CD4-positive, alpha-beta T cell treated with Interferon alpha-2 for 1 hour (primary cell): ENCODE measurements at regions not wholly inside any gene's neighbourhood (a gene's known extent, or its start where the extent isn't known, plus 50 kb on each side); places are given as distances from the start of the nearest gene placed in this dataset.

Source experiments
- DNase-seq, 2 donors: peaks; one replicate each; pipeline ENCODE4 v3.0.0-alpha.2; 2020 to 2022

DNA sequence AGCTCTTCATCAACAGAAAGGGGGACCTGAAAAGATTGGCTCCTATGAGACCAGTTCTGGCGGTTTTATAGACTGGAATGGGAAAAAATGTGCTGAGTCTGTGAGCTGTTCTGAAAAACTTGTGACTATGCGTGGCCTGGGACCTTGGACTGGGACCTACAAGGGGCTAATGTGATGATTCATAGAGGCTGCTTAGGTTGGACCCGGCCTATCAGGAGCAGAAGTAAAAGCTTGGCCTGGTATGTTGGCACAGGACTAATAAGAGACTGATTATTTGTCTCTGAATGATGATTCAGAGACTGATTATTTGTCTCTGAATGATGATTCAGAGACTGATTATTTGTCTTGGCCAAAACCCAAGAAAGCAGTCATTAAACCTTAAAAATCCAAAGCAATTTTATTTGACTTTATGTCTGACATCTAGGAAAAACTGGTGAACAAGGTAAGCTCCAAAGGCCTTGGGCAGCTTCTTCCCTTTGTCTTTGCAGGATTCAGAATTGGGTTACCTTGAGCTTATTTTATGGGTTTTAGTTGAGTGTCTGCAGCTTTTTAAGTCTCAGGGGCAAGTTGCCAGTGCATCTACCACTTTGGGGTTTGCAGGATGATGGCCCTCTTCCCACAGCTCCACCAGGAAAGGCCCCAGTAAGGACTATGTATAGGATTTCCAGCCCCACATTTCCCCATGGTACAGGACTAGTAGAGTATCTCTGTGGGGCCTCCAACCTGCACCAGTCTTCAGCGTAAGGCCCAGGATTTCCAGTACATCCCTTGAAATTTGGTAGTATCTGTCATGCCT lies 390.3 kb downstream of the KDM5D start:
- DNase-seq, result no peak

DNA sequence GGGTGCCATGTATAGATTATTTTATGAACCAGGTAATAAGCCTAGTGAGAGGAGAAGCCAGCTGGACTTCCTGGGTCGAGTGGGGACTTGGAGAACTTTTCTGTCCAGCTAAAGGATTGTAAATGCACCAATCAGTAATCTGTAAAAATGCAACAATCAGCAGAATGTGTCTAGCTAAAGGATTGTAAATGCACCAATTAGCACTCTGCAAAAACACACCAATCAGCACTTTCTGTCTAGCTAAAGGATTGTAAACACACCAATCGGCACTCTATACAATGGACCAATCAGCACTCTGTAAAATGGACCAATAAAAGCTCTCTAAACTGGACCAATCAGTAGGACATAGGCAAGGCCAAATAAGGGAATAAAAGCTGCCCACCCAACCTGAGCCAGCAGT lies 392.9 kb downstream of the KDM5D start:
- DNase-seq, result no peak

DNA sequence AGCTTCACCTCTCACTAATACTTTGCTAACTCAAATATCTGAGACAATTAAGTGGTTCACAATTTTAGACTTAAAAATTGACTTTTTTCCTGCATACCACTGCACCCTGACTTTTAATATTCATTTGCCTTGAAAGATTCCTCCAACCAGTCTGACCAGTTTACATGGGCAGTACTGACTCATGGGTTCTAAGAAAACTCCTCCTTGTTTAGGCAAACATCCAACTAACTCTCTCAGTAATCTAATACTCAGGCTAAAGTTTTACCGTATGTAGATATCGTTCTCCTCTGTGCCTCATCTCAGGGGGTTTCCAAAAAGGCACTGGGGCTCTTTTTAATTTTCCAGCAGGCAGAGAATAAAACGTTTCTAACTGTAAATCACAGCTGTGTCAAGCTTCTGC lies 422.8 kb downstream of the KDM5D start:
- DNase-seq, result no peak

DNA sequence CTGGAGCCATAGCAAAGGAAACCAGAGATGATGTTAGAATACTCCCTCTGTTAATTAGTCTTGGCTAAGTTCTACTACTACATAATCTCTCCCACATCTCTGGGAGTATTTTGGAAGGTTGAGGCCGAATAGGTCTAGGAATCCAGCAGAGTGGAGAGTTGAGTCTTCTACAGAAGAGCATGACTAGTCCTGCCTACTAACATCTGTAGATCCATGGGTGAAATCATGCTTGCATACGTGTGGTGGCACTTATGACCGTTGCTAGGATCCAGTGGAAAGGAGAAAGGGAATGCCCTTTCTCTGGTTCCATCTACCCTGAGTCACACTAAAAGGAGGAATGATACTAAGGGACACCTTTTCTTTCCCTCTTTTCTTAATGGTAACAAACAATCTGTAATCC lies 425.4 kb downstream of the KDM5D start:
- DNase-seq, result no peak

DNA sequence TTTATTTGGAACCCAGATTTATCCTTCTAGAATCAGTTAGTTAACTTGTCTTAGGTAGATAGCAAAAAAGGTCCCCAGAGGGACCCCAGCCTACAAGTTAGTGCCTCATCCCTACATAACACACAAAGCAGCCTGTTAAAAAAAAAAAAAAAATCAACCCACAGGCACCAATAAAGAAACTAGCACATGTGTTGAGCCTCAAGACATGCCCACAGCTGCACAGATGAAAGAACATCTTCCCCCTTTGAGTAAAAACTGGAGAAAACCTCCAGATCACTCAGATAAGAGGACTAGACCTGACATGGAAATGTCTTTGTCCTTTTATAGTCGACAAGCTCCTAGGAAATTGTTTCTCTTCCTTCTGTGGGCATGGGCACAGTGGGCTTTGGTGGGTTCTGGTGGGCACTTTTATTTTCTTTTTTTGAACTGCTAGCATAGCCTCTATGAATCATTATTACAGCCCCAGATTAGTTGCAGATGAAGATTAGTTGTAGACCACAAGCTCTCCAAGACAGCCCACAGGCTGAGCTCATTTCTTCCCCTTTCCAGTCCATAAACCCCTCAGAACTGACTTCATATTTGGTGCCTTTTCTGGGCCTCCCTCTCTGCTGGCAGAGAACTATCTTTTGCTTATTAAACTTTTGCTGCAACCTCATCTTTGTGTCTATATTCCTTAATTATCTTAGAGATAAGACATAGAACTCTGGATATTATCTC lies 427.1 kb downstream of the KDM5D start:
- DNase-seq, result no peak

DNA sequence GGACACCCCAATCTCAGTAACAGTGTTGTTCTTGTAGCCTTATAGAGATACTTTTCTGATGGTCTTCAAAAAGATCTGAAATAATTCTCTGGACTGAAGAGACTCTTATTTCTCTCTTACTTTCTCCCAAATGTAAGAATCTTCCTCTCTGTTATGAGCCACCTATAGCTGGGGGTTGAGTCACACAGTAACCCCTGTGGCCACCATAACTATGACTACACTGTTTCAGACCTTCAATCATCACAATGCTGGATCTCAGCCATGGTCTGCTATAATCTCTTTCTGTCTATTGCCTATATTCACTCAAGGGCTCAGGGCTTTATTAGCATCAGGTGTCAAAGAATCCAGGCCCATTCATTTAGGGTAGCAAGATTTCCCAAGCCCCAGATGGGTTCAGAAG lies 436.9 kb downstream of the KDM5D start:
- no peak for DNase-seq

DNA sequence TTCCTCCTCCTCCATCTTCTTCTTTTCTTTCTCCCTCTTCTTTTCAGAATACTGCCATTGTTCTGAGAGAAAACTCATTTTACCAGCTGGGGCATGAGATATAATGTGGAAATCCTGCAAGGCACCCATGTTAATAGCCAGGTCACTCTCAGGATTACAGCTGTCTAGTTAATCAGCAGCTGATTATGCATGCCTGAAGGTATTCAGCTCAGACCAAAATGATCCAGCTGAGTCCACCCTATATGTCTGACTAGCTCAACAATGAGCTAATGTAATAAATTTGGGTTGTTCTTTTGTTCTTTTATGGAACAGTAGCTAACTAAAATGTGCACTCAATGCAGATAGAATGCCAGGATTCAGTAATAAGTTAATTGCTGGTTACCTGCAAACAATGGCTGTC lies 441.4 kb downstream of the KDM5D start:
- no peak for DNase-seq

DNA sequence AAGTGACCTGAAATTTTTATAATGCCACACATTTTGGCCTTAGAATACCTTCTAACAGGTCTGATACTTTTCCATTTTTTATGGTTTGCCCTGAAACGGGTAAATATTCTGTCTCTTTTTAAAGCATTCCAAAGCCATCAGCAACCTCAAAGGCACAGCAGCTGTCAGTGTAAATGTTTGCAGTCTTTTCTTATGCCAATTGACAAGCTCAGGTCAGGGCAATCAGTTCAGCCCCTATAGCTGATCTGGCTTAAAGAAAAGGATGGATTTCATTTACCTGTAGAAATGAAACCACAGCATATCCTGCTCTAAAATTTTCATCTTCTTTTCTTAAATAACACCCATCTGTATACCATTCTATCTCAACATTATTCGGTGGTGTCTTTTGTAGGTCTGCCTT lies 453.6 kb downstream of the KDM5D start:
- DNase-seq, result no peak

DNA sequence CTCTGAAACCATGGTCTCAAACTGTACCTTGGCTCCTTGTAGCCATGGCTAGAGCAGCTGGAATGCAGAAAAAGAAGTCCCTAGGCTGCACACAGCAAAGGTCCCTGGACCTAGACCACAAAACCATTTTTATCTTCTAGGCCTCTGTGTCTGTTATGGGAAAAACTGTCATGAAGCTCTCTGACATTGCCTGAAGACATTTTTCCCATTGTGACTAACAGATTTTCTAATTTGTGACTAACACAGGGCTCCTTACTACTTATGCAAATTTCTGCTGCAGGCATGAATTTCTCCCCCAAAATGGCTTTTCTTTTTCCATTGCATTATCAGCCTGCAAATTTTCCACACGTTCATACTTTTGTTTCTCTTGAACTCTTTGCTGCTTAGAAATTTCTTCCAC lies 470.4 kb downstream of the KDM5D start:
- no peak for DNase-seq

DNA sequence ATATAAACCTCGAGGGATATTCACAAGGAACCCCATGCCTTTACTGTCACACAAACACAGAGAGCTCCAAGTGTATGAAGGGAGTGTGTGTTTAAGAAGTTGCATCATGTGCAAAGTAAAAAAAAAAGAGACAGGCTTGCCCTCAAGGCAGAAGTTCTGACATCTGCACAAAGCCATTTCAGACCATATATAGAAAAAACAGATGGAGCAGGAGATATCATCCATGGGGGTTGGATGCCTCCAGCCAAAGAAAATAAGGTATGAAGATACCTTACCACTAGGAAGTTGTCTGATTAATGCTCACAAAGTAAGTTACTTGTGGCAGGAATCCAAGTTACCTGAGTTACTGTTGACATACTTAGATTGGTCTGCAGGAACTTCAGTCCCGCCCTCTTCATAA lies 476.2 kb downstream of the KDM5D start:
- no peak for DNase-seq

DNA sequence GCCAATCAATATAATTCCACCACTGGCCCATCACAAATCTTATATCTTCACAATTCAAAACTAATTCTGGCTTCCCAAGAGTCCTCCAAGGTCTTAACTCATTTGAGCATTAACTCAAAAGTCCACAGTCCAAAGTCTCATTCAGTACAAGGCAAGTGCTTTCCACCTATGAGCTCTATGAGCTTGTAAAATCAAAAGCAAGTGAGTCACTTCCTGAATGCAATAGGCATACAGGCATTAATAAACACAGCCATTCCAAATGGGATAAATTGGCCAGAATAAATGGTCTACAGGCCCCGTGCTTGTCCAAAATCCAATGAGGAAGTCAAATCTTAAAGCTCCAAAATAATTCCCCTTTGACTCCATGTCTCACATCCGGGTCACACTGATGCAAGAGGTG lies 479.1 kb downstream of the KDM5D start:
- no peak for DNase-seq

DNA sequence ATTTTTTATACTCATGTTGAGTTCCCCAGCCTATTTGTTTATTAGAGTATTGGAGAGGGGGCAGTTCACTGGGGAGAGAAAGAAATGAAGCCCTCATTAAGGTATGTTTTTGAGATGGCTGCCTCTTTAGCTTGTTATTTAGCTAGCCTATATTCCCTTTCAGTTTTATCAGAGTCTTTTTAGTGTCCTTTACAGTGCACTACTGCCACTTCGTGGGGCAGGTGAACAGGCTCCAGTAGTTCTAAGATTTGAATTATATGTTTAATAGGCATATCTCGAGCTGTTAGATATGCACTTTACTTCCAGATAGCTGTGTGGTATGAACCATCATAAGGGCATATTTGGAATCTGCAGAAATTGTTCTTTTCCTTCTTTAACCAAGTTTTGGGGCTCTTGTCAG lies 482.2 kb downstream of the KDM5D start:
- DNase-seq, result peak in 1 of 2 donors; percentile 4

DNA sequence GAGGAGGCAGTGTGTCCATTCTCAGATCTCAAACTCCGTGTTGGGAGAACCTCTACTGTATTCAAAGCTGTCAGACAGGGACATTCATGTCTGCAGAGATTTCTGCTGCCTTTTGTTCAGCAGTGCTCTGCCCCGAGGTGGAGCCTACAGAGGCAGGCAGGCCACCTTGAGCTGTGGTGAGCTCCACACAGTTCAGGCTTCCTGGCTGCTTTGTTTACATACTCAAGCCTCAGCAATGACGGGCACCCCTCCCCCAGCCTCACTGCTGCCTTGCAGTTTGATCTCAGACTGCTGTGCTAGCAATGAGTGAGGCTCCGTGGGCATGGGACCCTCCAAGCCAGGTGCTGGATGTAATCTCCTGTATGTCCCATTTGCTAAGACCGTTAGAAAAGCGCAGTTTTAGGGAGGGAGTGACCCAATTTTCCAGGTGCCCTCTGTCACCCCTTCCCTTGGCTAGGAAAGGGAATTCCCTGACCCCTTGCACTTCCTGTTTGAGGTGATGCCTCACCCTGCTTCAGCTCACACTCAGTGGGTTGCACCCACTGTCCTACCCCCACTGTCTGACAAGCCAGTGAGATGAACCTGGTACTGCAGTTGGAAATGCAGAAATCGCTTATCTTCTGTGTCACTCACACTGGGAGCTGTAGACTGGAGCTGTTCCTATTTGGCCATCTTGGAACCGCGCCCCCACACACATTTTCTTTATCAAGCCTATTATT lies 458.9 kb upstream of the HSFY2 start:
- DNase-seq, result peak in 1 of 2 donors; percentile 32

DNA sequence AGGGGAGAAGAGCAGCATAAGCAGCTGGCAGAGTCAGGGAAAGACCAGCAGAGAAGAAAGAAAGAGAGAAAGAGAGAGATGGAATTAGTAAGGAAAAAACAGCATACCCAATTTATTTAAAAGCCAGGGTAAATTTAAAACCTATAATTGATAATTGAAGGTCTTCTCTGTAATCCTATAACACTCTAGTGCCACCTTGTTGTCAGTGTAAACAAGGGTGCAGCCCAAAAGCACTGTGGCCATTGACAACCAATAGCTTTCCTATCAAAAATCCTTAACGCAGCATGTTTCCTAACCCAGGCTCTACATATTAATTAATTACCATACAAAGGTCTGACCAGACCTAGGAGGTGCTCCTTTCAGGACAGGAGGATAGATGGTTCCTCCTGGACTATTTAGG lies 447.2 kb upstream of the HSFY2 start:
- DNase-seq, result no peak

DNA sequence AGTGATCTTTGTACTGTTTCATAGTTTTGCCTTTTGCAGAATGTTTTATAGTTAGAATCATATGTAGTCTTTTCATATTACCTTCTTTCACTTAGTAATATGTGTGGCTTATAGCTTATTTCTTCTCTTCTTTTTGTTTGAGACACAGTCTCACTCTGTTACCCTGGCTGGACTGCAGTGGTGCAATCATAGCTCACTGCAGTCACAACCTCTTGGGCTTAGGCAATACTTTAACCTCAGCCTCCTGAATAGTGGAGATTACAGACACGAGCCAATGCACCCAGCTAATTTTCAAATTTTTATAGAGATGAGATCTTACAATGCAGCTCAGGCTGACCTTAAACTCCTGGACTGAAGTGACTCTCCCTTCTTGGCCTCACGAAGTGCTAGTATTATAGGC lies 435.4 kb upstream of the HSFY2 start:
- DNase-seq, result no peak

DNA sequence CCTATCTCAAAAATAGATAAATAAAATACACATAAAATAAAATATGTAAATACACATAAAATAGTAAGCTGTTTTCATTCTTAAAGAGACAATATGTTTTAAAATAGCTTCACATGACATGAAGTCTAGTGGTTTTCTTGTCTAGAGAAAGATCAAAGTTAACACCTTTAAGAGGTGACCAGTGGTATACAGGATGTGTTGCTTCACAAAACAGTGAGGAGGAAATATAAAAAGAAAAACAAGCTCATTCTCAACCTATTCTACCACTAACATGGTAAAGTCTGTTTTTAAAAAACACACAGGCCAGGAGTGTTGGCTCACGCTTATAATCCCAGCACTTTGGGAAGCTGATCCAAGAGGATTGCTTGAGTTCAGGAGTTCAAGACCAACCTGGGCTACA lies 433.5 kb upstream of the HSFY2 start:
- DNase-seq, result no peak

DNA sequence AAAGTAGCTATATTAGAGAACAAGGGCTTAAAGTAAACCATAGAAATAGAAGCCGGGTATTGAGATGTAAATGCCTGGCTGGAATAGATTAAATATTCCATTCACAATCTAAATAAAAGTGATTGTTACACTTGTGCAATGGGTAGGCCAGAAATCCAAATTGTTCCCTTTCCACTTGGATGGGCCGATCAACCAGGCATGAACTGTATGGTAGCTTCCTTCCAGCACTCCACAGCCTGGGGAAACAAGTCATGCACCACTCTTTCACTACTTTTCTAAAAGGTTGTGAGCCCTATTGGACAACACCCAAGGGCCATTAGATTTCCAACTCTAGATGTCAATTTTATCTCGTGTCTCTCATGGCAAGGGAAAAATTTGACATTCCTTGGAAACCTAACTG lies 407.3 kb upstream of the HSFY2 start:
- DNase-seq, result no peak

DNA sequence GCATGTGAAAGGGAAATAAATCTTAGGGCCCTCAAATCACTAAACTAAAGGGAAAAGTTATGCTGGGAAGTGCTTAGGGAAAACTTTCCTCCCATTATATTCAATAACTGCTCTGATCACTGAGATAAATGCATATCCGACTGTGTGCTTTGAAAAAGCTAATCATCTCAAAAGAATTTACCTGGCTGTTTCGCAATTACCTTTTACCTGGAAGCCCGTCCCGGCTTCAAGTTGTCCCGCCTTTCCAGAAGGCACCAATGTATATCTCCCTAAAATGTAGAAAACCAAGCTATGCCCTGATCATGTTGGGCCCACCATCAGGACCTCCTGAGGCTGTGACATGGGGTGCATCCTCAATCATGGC lies 394.6 kb upstream of the HSFY2 start:
- DNase-seq, result no peak

DNA sequence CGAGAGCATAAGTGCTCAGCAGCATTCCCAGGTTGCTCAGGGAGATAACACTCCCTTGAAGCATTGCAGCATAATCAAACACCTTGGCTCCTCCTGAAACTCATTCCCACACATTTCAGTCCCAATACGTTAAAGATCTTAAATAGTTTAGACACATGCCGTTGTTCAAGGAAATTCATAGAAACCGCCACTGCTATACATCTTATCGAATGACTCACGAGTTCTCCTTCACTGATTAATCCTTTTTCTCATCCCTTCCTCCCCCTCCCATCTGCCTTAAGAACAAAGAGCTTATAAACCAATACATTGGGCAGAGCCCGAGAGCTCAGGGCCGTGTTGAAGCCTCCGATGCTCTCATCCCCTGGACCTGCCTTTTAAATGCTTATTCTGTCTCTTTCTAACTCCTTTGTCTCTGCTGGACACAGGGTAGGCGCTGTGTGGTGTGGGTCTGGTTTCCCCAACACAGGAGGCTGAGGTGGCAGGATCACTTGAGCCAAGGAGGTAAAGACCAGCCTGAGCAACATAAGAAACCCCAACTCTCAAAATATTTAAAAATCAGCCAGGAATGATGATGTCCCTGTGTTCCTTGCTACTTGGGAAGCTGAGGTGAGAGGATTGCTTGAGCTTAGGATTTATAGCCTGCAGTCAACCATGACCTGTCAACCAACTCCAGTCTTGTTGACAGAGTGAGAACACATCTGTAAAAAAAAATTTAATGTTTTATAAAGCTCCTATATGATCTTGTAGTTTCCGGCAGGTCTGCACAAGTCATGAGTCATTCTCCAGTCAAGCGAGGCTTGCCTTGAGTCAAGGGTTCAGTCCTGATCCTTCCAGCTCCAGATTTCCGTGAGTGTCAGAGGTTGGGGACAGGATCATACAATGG lies 394.0 kb upstream of the HSFY2 start:
- DNase-seq, result no peak

DNA sequence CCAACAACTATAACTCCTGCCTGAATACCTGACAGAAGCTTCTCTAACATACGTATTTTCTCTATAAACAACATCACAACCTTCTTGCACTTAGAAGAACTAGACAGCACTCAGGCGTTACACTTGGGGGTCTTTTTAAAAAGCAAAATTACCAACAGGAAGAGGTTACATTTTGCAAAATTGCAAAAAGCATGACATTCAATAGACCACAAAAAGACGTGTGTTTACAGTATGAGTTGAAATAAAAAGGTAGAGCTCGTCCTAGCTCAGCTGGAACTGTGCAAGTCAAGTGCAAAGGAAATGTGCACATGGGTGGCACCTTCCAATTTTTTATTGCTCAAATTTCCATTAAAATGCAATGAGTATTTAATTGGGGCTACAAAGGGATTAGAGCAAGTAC lies 375.2 kb upstream of the HSFY2 start:
- no peak for DNase-seq

DNA sequence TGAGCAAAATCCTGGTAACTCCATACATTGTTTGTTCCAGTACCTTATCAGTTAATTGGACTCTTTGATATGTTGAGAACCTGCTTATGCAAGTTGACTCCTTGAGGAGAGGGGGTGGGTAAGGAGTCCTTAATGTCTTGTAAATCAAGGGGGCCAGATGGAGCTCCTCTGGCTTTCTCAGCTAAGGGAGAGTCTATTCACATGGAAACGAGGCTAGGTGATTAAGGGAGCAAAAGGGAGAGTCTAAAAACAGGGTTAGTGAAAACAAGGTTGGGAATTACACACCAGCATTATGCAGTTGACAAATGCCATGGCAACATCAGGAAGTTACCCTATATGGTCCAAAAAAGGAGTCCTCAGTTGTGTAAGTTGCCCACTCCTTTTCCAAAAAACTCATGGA lies 372.8 kb upstream of the HSFY2 start:
- no peak for DNase-seq

DNA sequence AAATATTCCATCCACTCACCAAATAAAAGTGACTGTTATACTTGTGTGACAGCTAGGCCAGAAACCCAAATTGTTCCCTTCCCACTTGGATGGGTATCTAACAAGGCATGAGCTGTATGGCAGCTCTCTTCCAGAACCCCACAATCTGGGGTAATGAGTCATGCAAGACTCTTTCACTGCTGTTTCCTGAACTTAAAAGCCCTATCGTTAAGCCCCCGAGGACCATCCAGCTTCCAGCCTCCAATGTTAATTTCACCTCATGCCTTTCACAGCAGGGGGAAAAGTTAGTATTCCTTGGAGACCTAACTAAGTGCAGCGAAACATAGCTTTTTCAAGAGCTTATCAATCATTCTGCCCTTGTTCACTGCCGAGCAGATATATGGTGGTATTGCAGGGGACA lies 368.6 kb upstream of the HSFY2 start:
- no peak for DNase-seq

DNA sequence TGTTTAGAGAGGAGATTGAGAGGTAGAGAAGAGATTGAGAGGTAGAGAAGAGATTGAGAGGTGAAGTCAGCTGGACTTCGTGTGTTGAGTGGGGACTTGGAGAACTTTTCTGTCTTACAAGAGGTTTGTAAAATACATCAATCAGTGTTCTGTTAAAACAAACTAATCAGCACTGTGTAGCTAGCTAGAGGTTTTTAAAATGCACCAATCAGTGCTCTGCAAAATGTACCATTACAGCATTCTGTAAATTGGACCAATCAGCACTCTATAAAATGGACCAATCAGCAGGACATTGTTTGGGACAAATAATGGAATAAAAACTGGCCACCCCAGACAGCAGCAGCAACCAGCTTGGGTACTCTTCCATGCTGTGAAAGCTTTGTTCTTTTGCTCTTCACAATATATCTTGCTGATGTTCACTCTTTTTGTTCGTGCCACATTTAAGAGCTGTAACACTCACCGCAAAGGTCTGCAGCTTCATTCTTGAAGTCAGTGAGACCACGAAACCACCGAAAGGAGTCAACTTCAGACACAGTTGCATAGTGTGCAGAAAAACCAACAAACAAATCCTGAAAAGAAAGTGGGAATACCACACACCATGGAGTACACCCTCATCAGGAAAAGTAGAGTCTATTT lies 366.9 kb upstream of the HSFY2 start:
- no peak for DNase-seq
